Stomach smooth muscle (tissue), 2 donors: ENCODE measurements at regions not wholly inside any gene's neighbourhood (a gene's known extent, or its start where the extent isn't known, plus 50 kb on each side); places are given as distances from the start of the nearest gene placed in this dataset.

Experiments used
- H3K27ac ChIP-seq: one replicate; pipeline ENCODE4 v1.7.0; 2013; ENCODE audit warnings: mild to moderate bottlenecking, low read length, inconsistent platforms
- H3K27me3 ChIP-seq, 2 donors: one replicate each; pipeline ENCODE4 v1.7.0; 2013; ENCODE audit warnings: low read length in 2 of 2; ENCODE audit not compliant: insufficient read depth in 2 of 2, control insufficient read depth in 1 of 2
- H3K36me3 ChIP-seq, 2 donors: one replicate each; pipeline ENCODE4 v1.7.0; 2013; ENCODE audit warnings: low read length in 2 of 2; ENCODE audit not compliant: control insufficient read depth in 2 of 2, insufficient read depth in 2 of 2
- H3K4me1 ChIP-seq: one replicate; pipeline ENCODE4 v1.7.0; 2013; ENCODE audit warnings: low read length; ENCODE audit not compliant: control insufficient read depth, insufficient read depth
- H3K4me3 ChIP-seq, 2 donors: one replicate each; pipeline ENCODE4 v1.7.0; 2013; ENCODE audit warnings: low read length in 2 of 2
- H3K9ac ChIP-seq, 2 donors: one replicate each; pipeline ENCODE4 v1.7.0; 2013; ENCODE audit warnings: low read length in 2 of 2, mild to moderate bottlenecking in 1 of 2
- H3K9me3 ChIP-seq, 2 donors: one replicate each; pipeline ENCODE4 v1.7.0; 2013; ENCODE audit warnings: low read length in 2 of 2; ENCODE audit not compliant: control insufficient read depth in 2 of 2
- donor health status: healthy.
- donor health status: Pancreatic carcinoma.

- no peaks in the 10 kb centered on the region for H3K36me3 ChIP-seq
- H3K9me3 ChIP-seq, result no peaks in the 10 kb centered on the region
- H3K4me3 ChIP-seq, result no peak overlapping the region
- H3K27ac ChIP-seq, result no peak overlapping the region
- no peaks in the 10 kb centered on the region for H3K27me3 ChIP-seq
- H3K9ac ChIP-seq, result no peak overlapping the region
- H3K4me1 ChIP-seq, result peaks cover 7% of the 10 kb centered on the region
Measured at GRCh38 chr3:22942981-22943380, 260.1 kb upstream of the UBE2E2 start.

GRCh38 chr3:22947851-22948250 is 255.3 kb upstream of the UBE2E2 start:
- Histone ChIP-seq H3K4me1 (peaks cover 2% of the 10 kb centered on the region), H3K4me3 (no peak overlapping the region), H3K9me3 (no peaks in the 10 kb centered on the region), H3K9ac (no peak overlapping the region), H3K36me3 (no peaks in the 10 kb centered on the region), H3K27ac (no peak overlapping the region), H3K27me3 (no peaks in the 10 kb centered on the region)

- no peaks in the 10 kb centered on the region for H3K9me3 ChIP-seq
- H3K4me3 ChIP-seq, result no peak overlapping the region
- no peaks in the 10 kb centered on the region for H3K36me3 ChIP-seq
- no peaks in the 10 kb centered on the region for H3K27me3 ChIP-seq
- H3K9ac ChIP-seq, result no peak overlapping the region
- H3K4me1 ChIP-seq, result peaks cover 2% of the 10 kb centered on the region
- H3K27ac ChIP-seq, result no peak overlapping the region
Measured at GRCh38 chr3:22951910-22952309, 251.2 kb upstream of the UBE2E2 start.

GRCh38 chr3:22952860-22953259 is 250.3 kb upstream of the UBE2E2 start:
- no peaks in the 10 kb centered on the region for H3K36me3 ChIP-seq
- H3K27ac ChIP-seq, result no peak overlapping the region
- no peak overlapping the region for H3K4me3 ChIP-seq
- no peaks in the 10 kb centered on the region for H3K9me3 ChIP-seq
- H3K4me1 ChIP-seq, result peaks cover 2% of the 10 kb centered on the region
- H3K9ac ChIP-seq, result no peak overlapping the region
- H3K27me3 ChIP-seq, result no peaks in the 10 kb centered on the region

- H3K36me3 ChIP-seq, result no peaks in the 10 kb centered on the region
- H3K9ac ChIP-seq, result no peak overlapping the region
- H3K27me3 ChIP-seq, result no peaks in the 10 kb centered on the region
- H3K9me3 ChIP-seq, result no peaks in the 10 kb centered on the region
- H3K4me1 ChIP-seq, result peaks cover 4% of the 10 kb centered on the region
- H3K27ac ChIP-seq, result no peak overlapping the region
- no peak overlapping the region for H3K4me3 ChIP-seq
Measured at GRCh38 chr3:22959593-22959992, 243.5 kb upstream of the UBE2E2 start.

GRCh38 chr3:22960105-22960984 is 242.8 kb upstream of the UBE2E2 start:
- H3K36me3 ChIP-seq, result no peaks in the 10 kb centered on the region
- H3K27ac ChIP-seq, result no peak overlapping the region
- peaks cover 4% of the 10 kb centered on the region for H3K4me1 ChIP-seq
- no peak overlapping the region for H3K4me3 ChIP-seq
- H3K27me3 ChIP-seq, result no peaks in the 10 kb centered on the region
- no peaks in the 10 kb centered on the region for H3K9me3 ChIP-seq
- H3K9ac ChIP-seq, result no peak overlapping the region

- H3K4me3 ChIP-seq, result no peak overlapping the region
- peaks cover 4% of the 10 kb centered on the region for H3K4me1 ChIP-seq
- H3K27me3 ChIP-seq, result no peaks in the 10 kb centered on the region
- H3K9ac ChIP-seq, result no peak overlapping the region
- no peaks in the 10 kb centered on the region for H3K36me3 ChIP-seq
- no peaks in the 10 kb centered on the region for H3K9me3 ChIP-seq
- no peak overlapping the region for H3K27ac ChIP-seq
Measured at GRCh38 chr3:22962244-22962643, 240.9 kb upstream of the UBE2E2 start.

GRCh38 chr3:22966349-22966748 is 236.8 kb upstream of the UBE2E2 start:
- Histone ChIP-seq H3K36me3 (no peaks in the 10 kb centered on the region), H3K4me3 (no peak overlapping the region), H3K4me1 (no peaks in the 10 kb centered on the region), H3K27ac (no peak overlapping the region), H3K9ac (no peak overlapping the region), H3K9me3 (no peaks in the 10 kb centered on the region), H3K27me3 (no peaks in the 10 kb centered on the region)

- no peak overlapping the region for H3K9ac ChIP-seq
- no peaks in the 10 kb centered on the region for H3K36me3 ChIP-seq
- no peaks in the 10 kb centered on the region for H3K4me1 ChIP-seq
- no peak overlapping the region for H3K27ac ChIP-seq
- H3K27me3 ChIP-seq, result no peaks in the 10 kb centered on the region
- H3K9me3 ChIP-seq, result no peaks in the 10 kb centered on the region
- no peak overlapping the region for H3K4me3 ChIP-seq
Measured at GRCh38 chr3:22969276-22969675, 233.9 kb upstream of the UBE2E2 start.

GRCh38 chr3:22971497-22971896 is 231.6 kb upstream of the UBE2E2 start:
- no peaks in the 10 kb centered on the region for H3K27me3 ChIP-seq
- no peak overlapping the region for H3K4me3 ChIP-seq
- no peak overlapping the region for H3K9ac ChIP-seq

GRCh38 chr3:22977042-22977441 is 226.1 kb upstream of the UBE2E2 start:
- Histone ChIP-seq H3K27ac (no peak overlapping the region), H3K9ac (no peak overlapping the region), H3K4me3 (no peak overlapping the region), H3K36me3 (no peaks in the 10 kb centered on the region), H3K9me3 (no peaks in the 10 kb centered on the region), H3K27me3 (no peaks in the 10 kb centered on the region), H3K4me1 (no peaks in the 10 kb centered on the region)

More at GRCh38 chr3:22971497-22971896, 231.6 kb upstream of the UBE2E2 start:
- H3K36me3 ChIP-seq, result no peaks in the 10 kb centered on the region
- no peaks in the 10 kb centered on the region for H3K4me1 ChIP-seq
- no peak overlapping the region for H3K27ac ChIP-seq
- no peaks in the 10 kb centered on the region for H3K9me3 ChIP-seq
